Osteocyte (in vitro differentiated cells): ENCODE measurements at regions not wholly inside any gene's neighbourhood (a gene's known extent, or its start where the extent isn't known, plus 50 kb on each side); places are given as distances from the start of the nearest gene placed in this dataset.

ENCODE experiments used
- DNase-seq: peaks from one replicate; pipeline ENCODE4 v3.0.0; 2021; ENCODE audit warnings: mixed read lengths; ENCODE audit not compliant: unreplicated experiment; ENCODE audit errors: extremely low spot score
- H3K27ac Mint-ChIP-seq: one replicate; pipeline ENCODE4 v1.8.0; 2021; ENCODE audit warnings: mild to moderate bottlenecking, mixed read lengths; ENCODE audit not compliant: unreplicated experiment
- H3K27me3 Mint-ChIP-seq: one replicate; pipeline ENCODE4 v1.8.0; 2021; ENCODE audit warnings: mixed read lengths; ENCODE audit not compliant: unreplicated experiment
- H3K36me3 Mint-ChIP-seq: one replicate; pipeline ENCODE4 v1.8.0; 2021; ENCODE audit warnings: mixed read lengths; ENCODE audit not compliant: unreplicated experiment
- H3K4me1 Mint-ChIP-seq: one replicate; pipeline ENCODE4 v1.8.0; 2021; ENCODE audit warnings: mixed read lengths; ENCODE audit not compliant: unreplicated experiment
- H3K4me3 Mint-ChIP-seq: one replicate; pipeline ENCODE4 v1.8.0; 2021; ENCODE audit warnings: mild to moderate bottlenecking, moderate library complexity, mixed read lengths; ENCODE audit not compliant: unreplicated experiment
- H3K9me3 Mint-ChIP-seq: one replicate; pipeline ENCODE4 v1.8.0; 2021; ENCODE audit warnings: mixed read lengths; ENCODE audit not compliant: unreplicated experiment
- CTCF ChIP-seq: fragments of 200-600 bp; sonication (generic); IDR thresholded peaks from 2 replicates; pipeline ENCODE4 v1.5.0; 2021; ENCODE audit warnings: antibody characterized with exemption, mild to moderate bottlenecking, moderate library complexity

GRCh38 chr4:96366632-96367031, 526.7 kb downstream of the PDHA2 start:
- Mint-ChIP-seq H3K27ac (no peak overlapping the region), H3K4me3 (no peak overlapping the region), H3K9me3 (peaks cover 25% of the 10 kb centered on the region), H3K4me1 (no peaks in the 10 kb centered on the region), H3K36me3 (no peaks in the 10 kb centered on the region), H3K27me3 (peaks cover 10% of the 10 kb centered on the region)
- no peak for DNase-seq
- no peak for TF ChIP-seq CTCF

GRCh38 chr4:96375367-96375766, 535.5 kb downstream of the PDHA2 start:
- no peak for TF ChIP-seq CTCF
- DNase-seq = no peak
- no peaks in the 10 kb centered on the region for H3K4me1 Mint-ChIP-seq
- no peaks in the 10 kb centered on the region for H3K36me3 Mint-ChIP-seq
- no peak overlapping the region for H3K4me3 Mint-ChIP-seq
- H3K27me3 Mint-ChIP-seq = no peaks in the 10 kb centered on the region
- H3K9me3 Mint-ChIP-seq = peaks cover 6% of the 10 kb centered on the region
- H3K27ac Mint-ChIP-seq = no peak overlapping the region

- Mint-ChIP-seq H3K4me1 (no peaks in the 10 kb centered on the region), H3K36me3 (no peaks in the 10 kb centered on the region), H3K27ac (no peak overlapping the region), H3K4me3 (no peak overlapping the region), H3K9me3 (no peaks in the 10 kb centered on the region), H3K27me3 (no peaks in the 10 kb centered on the region)
- DNase-seq = no peak
- TF ChIP-seq CTCF = no peak
Measured at GRCh38 chr4:96379524-96379923, 539.6 kb downstream of the PDHA2 start.

- no peak overlapping the region for H3K27ac Mint-ChIP-seq
- no peak for TF ChIP-seq CTCF
- no peak overlapping the region for H3K4me3 Mint-ChIP-seq
- no peak for DNase-seq
- no peaks in the 10 kb centered on the region for H3K36me3 Mint-ChIP-seq
- no peaks in the 10 kb centered on the region for H3K4me1 Mint-ChIP-seq
- no peaks in the 10 kb centered on the region for H3K9me3 Mint-ChIP-seq
- H3K27me3 Mint-ChIP-seq = no peaks in the 10 kb centered on the region
Measured at GRCh38 chr4:96380106-96380505, 540.2 kb downstream of the PDHA2 start.

- TF ChIP-seq CTCF = no peak
Measured at GRCh38 chr4:96383349-96383748, 543.5 kb downstream of the PDHA2 start.

More at GRCh38 chr4:96383349-96383748, 543.5 kb downstream of the PDHA2 start:
- Mint-ChIP-seq H3K9me3 (no peaks in the 10 kb centered on the region), H3K36me3 (no peaks in the 10 kb centered on the region), H3K27ac (no peak overlapping the region), H3K4me1 (no peaks in the 10 kb centered on the region), H3K27me3 (no peaks in the 10 kb centered on the region), H3K4me3 (no peak overlapping the region)
- no peak for DNase-seq
